ENCODE measurements at regions not wholly inside any gene's neighbourhood (a gene's known extent, or its start where the extent isn't known, plus 50 kb on each side); places are given as distances from the start of the nearest gene placed in this dataset.

DNA sequence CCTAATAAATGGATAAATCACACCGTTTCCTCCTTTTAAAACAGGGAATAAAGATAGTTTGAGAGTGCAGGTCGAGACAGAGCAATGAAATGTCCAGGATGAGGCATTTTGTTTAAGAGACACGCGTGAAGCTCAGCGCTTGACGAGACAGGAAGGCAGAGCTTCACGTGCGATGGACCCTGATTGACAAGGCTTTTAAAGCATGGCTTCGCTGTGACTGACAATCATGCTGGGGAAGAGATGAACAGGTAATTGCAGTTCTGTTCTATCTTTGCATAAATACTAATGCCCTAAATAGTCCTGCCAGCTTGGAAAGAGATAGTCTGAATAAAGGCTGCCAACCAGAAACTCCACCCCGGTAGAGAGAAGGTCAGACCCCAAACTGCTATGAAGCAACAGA lies 442.3 kb upstream of the PFKP start:
- DNase-seq (ENCODE audit: low read depth): no peak
- no peak overlapping the region for H3K4me3 ChIP-seq (ENCODE audit: low read depth, low read length)
- TF ChIP-seq, protein P1, sequence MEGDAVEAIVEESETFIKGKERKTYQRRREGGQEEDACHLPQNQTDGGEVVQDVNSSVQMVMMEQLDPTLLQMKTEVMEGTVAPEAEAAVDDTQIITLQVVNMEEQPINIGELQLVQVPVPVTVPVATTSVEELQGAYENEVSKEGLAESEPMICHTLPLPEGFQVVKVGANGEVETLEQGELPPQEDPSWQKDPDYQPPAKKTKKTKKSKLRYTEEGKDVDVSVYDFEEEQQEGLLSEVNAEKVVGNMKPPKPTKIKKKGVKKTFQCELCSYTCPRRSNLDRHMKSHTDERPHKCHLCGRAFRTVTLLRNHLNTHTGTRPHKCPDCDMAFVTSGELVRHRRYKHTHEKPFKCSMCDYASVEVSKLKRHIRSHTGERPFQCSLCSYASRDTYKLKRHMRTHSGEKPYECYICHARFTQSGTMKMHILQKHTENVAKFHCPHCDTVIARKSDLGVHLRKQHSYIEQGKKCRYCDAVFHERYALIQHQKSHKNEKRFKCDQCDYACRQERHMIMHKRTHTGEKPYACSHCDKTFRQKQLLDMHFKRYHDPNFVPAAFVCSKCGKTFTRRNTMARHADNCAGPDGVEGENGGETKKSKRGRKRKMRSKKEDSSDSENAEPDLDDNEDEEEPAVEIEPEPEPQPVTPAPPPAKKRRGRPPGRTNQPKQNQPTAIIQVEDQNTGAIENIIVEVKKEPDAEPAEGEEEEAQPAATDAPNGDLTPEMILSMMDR (conservative IDR thresholded peaks at IDR 0.05; ENCODE audit: low read depth, low read length): no peak

DNA sequence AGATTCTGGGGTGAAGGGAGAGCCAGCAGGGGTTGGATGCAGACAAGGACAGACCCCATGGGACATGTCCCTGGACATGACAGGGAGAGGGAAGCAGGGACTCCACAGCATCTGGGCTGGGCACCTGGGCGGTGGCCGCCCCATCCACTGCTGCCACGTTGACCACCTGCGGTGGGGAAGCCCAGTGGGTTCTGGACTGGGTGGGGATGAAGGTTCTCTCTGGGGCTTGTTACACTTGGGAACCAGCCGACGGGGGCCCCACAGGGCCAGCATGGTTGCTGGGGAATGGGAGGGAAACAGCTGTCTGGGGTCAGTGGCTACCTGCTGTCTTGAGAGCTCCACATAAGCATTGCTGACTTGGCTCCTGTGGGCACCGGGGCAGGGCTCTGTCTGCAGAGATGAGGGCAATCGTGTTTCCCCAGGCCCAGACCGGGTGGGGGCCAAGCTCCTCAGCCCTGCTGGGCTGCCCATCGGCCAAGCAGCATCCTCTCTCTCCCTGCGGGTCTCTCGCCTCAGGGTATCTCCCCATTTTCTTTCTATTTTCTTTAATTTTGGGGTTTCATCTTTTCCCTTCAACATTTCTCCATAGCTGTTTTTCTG lies 443.6 kb upstream of the PFKP start:
- TF ChIP-seq, protein P1 (conservative IDR thresholded peaks at IDR 0.05; ENCODE audit: low read depth, low read length): no peak
- no peak overlapping the region for H3K4me3 ChIP-seq (ENCODE audit: low read depth, low read length)
- no peak for DNase-seq (ENCODE audit: low read depth)

DNA sequence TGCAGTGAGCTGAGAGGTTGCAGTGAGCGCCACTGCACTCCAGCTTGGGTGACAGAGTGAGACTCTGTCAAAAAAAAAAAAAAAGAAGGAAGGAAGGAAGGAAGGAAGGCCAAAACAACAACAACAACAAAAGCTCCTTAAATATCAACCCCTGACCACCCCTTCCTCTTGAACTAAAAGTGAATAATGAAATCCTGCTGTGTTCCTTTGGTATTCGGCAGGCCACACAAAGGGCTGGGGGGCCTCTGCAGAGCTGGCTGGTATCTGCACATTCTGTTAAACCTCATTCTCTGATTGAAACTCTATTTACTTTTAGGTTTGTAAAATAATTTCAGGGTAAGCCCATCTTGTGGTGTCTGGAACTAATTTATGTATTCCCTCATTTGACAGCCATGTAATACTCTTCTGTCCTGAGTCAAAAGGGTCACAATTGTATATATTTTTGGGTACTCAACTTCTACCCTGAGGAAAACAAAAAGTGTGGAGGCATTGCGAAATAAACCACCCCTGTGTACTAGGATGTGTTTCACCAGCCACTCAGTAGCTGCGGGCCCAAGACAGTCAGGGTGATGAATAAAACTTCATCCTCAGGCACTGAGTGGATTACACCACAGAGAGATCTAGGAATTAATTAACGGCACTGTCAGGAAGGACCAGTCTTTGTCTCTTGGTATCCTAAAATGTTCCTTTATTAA lies 446.4 kb upstream of the PFKP start:
- TF ChIP-seq, protein P1 (conservative IDR thresholded peaks at IDR 0.05; ENCODE audit: low read depth, low read length): no peak
- no peak for DNase-seq (ENCODE audit: low read depth)
- no peak overlapping the region for H3K4me3 ChIP-seq (ENCODE audit: low read depth, low read length)

DNA sequence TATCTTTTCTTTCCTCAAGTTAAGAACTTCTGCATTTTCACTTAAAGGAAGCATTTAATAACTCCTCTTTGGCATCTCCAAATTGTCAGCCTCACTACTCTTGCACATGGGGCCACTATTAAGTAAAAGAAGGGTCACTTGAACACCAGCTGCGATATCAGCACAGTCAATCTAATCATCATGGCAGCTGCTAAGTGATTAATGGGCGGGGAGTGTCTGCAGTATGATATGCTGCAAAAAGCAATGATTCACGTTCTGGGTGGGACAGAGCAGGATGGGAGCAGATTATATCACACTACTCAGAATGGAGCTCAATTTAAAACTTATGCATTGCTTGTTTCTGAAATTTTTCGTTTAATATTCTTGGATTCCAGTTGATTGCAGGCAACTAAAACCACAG lies 447.4 kb upstream of the PFKP start:
- no peak for DNase-seq (ENCODE audit: low read depth)
- TF ChIP-seq, protein P1 (conservative IDR thresholded peaks at IDR 0.05; ENCODE audit: low read depth, low read length): no peak

DNA sequence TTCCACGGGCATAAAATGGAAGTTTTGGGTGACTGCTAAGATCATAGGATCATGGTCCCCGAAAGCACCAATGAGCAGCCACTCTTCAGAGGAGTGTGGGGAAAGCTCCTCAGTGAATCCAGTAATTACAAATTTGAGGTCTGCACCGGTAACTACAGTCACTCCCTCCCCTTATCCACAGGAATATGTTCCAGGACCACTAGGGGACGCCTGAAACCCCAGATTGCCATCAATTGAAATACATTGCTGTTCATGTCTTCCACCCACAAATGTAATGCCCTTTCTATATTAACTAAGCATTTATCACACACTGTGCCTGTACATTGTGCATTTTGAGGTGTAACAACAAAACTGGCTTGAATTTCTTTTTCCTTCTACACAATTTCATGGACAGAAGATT lies 447.9 kb upstream of the PFKP start:
- no peak for DNase-seq (ENCODE audit: low read depth)
- H3K4me3 ChIP-seq (ENCODE audit: low read depth, low read length): no peak overlapping the region
- TF ChIP-seq, protein P1 (conservative IDR thresholded peaks at IDR 0.05; ENCODE audit: low read depth, low read length): peak; percentile 64

More for the DNA sequence above, 447.4 kb upstream of the PFKP start:
- H3K4me3 ChIP-seq (ENCODE audit: low read depth, low read length): no peak overlapping the region

DNA sequence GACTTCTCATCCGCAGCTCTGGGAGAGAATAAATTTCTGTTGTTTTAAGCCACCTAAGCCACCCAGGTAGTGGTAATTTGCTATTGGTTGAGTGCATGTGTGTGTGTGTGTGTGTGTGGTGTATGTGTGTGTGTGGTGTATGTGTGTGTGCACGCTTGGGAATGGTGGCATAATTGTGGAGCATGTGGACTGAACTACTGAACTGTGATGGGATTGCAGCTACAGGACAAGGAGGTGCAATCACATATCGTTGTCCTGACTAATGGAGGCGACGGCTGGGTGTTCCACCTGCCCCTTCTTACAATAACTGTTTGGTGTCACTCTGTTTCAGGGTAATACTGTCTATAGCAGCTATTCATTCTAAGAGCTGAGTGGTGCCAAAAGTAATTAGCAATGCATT lies 448.7 kb upstream of the PFKP start:
- no peak overlapping the region for H3K4me3 ChIP-seq (ENCODE audit: low read depth, low read length)
- DNase-seq (ENCODE audit: low read depth): no peak
- TF ChIP-seq, protein P1 (conservative IDR thresholded peaks at IDR 0.05; ENCODE audit: low read depth, low read length): no peak

DNA sequence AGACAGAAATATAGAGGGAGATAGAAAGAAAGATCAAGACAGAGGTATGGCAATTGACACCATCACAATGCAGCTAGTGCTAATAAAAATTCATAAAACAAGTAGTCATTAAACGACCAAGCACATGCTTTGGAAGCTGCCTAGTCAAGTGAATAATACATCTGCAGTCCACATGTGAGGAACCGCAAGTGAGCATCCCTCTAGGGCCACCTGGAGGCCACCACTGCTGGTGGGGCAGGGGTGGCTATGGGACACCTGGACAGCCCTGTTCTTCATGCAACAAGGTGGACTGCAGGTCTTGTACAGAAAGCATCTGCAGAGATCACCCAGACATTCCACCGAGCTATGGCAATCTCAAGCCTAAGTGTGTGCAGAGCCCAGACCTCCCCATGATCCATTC lies 451.1 kb upstream of the PFKP start:
- H3K4me3 ChIP-seq (ENCODE audit: low read depth, low read length): no peak overlapping the region
- no peak for DNase-seq (ENCODE audit: low read depth)
- TF ChIP-seq, protein P1 (conservative IDR thresholded peaks at IDR 0.05; ENCODE audit: low read depth, low read length): no peak
